ENCODE measurements at regions not wholly inside any gene's neighbourhood (a gene's known extent, or its start where the extent isn't known, plus 50 kb on each side); places are given as distances from the start of the nearest gene placed in this dataset.

GRCh38 chr11:130649801-130650200 is 201.4 kb downstream of the ADAMTS15 start:
- intact Hi-C loops (cut with DNase I; ENCODE audit: low total_unique reads) (no loop called here), in situ Hi-C loops (cut with MboI; ENCODE audit: low sequenced_read_pairs in 4 of 4) (loop anchor here in 1 of 4 donors (25.0 kb wide), 1 partner anchor 212 kb away; the partner anchor contains the start of genes ADAMTS15 and ADAMTS8)
- TF ChIP-seq POLR2A (IDR thresholded peaks at IDR 0.05) (no peak), CTCF (IDR thresholded peaks at IDR 0.05 in 4 of 5, conservative IDR thresholded peaks at IDR 0.05 in 1 of 5) (no peak)
- H3K4me1 ChIP-seq = peaks cover 19 to 32% of the 10 kb centered on the region in 2 donors
- no peak overlapping the region for H3K27ac ChIP-seq
- no peaks in the 10 kb centered on the region for H3K9me3 ChIP-seq
- DNase-seq (no peak), ATAC-seq (no peak)
- H3K36me3 ChIP-seq = no peaks in the 10 kb centered on the region
- H3K27me3 ChIP-seq = no peaks in the 10 kb centered on the region
- H3K4me3 ChIP-seq = no peak overlapping the region

- ATAC-seq (no peak), DNase-seq (no peak)
- peaks cover 19 to 33% of the 10 kb centered on the region in 2 donors for H3K4me1 ChIP-seq
- intact Hi-C loops (cut with DNase I; ENCODE audit: low total_unique reads) = no loop called here
- H3K27ac ChIP-seq = no peak overlapping the region
- H3K36me3 ChIP-seq = no peaks in the 10 kb centered on the region
- H3K9me3 ChIP-seq = no peaks in the 10 kb centered on the region
- in situ Hi-C loops (cut with MboI; ENCODE audit: low sequenced_read_pairs in 4 of 4) = loop anchor here in 1 of 4 donors (25.0 kb wide), 1 partner anchor 213 kb away; the partner anchor contains the start of genes ADAMTS15 and ADAMTS8
- TF ChIP-seq CTCF (IDR thresholded peaks at IDR 0.05 in 4 of 5, conservative IDR thresholded peaks at IDR 0.05 in 1 of 5) (no peak), POLR2A (IDR thresholded peaks at IDR 0.05) (no peak)
- H3K27me3 ChIP-seq = no peaks in the 10 kb centered on the region
- no peak overlapping the region for H3K4me3 ChIP-seq
Observed at GRCh38 chr11:130650456-130651030, 202.1 kb downstream of the ADAMTS15 start.

GRCh38 chr11:130651066-130651855 is 202.8 kb downstream of the ADAMTS15 start:
- no peaks in the 10 kb centered on the region for H3K9me3 ChIP-seq
- peaks cover 19 to 33% of the 10 kb centered on the region in 2 donors for H3K4me1 ChIP-seq
- H3K4me3 ChIP-seq = no peak overlapping the region
- H3K36me3 ChIP-seq = no peaks in the 10 kb centered on the region
- DNase-seq (no peak), ATAC-seq (no peak)
- no peaks in the 10 kb centered on the region for H3K27me3 ChIP-seq
- TF ChIP-seq CTCF (IDR thresholded peaks at IDR 0.05 in 4 of 5, conservative IDR thresholded peaks at IDR 0.05 in 1 of 5) (no peak), POLR2A (IDR thresholded peaks at IDR 0.05) (no peak)
- H3K27ac ChIP-seq = no peak overlapping the region
- intact Hi-C loops (cut with DNase I; ENCODE audit: low total_unique reads) = no loop called here
- in situ Hi-C loops (cut with MboI; ENCODE audit: low sequenced_read_pairs in 4 of 4) = loop anchor here in 1 of 4 donors (25.0 kb wide), 1 partner anchor 214 kb away; the partner anchor contains the start of genes ADAMTS15 and ADAMTS8

GRCh38 chr11:130652671-130653335 is 204.4 kb downstream of the ADAMTS15 start:
- H3K27me3 ChIP-seq = no peaks in the 10 kb centered on the region
- H3K4me3 ChIP-seq = no peak overlapping the region
- peaks cover 15 to 29% of the 10 kb centered on the region in 2 donors for H3K4me1 ChIP-seq
- no peak for TF ChIP-seq CTCF (IDR thresholded peaks at IDR 0.05 in 4 of 5, conservative IDR thresholded peaks at IDR 0.05 in 1 of 5)
- no peak for TF ChIP-seq POLR2A (IDR thresholded peaks at IDR 0.05)
- intact Hi-C loops (cut with DNase I; ENCODE audit: low total_unique reads) = loop anchor here (2.0 kb wide), 1 partner anchor 138 kb away; no protein-coding TSS in a partner anchor
- ATAC-seq = peak; percentile 90 to 96
- peak overlapping the region; percentile 65 to 79 (median 74) for H3K27ac ChIP-seq
- in situ Hi-C loops (cut with MboI; ENCODE audit: low sequenced_read_pairs in 4 of 4) = loop anchor here in 1 of 4 donors (25.0 kb wide), 1 partner anchor 216 kb away; the partner anchor contains the start of genes ADAMTS15 and ADAMTS8
- no peaks in the 10 kb centered on the region for H3K36me3 ChIP-seq
- DNase-seq = peak; percentile 79 to 90
- no peaks in the 10 kb centered on the region for H3K9me3 ChIP-seq

All from gastrocnemius medialis (tissue), 4 donors.